ENCODE measurements at regions not wholly inside any gene's neighbourhood (a gene's known extent, or its start where the extent isn't known, plus 50 kb on each side); places are given as distances from the start of the nearest gene placed in this dataset.
"Not testable (repeated sequence)": the region's sequence is repeated elsewhere in the genome, so short reads cannot be mapped to it uniquely, and the experiment has no call there.

DNA sequence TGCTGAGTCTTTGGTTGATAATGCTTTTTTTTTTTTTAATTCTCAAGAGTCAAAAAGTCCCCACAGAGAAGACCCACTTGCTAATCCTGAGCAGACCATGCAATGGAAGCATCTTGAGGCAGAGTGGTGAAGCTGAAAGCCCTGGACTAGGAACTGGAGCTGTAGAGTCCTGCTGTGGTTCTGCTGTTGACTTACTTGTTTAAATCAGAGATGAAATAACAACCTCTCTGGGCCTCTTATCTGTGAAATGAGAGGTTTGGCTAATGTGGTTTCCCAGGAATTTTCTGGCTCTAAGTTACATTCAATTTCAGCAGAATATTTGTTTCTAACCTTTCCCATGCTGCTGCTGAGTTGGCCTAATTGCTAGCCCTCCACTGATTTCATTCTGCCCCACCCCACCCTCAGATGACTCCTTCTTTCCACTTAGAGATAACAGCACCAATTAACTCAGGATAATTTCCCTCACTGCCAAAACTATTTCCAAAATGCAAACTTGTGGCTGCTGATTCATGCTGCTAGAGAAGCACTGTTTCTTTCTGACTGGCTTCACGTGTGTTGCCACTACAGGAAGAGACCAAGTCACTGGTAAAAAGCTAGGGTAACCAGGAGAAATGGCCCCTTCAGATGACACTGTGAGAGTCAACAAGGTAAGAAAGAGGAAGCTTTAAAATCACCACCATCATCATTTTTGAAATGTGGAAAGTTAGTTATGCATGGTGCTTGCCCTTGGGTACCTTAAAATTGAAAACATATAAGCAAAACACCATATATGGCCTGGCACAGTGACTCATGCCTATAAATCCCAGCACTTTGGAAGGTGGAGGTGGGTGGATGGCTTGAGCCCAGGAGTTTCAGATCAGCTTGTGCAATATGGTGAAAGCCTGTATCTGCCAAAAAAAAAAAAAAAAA lies 326.4 kb downstream of the DCHS2 start:
- no peak for DNase-seq
- WGBS, 3 donors: 0 to 4% (median 0%) methylated on average over 1 of the region's 1 CpG
- Histone ChIP-seq H3K4me1 (ENCODE audit: insufficient read depth) (no peaks in the 10 kb centered on the region), H3K4me3 (no peak overlapping the region), H3K36me3 (no peaks in the 10 kb centered on the region), H3K9me3 (no peaks in the 10 kb centered on the region), H3K27me3 (no peaks in the 10 kb centered on the region), H3K27ac (no peak overlapping the region)
- intact Hi-C loops (cut with DNase I): no loop called here
- TF ChIP-seq EP300 (IDR thresholded peaks at IDR 0.05) (no peak), POLR2A (IDR thresholded peaks at IDR 0.05) (no peak)
- TF ChIP-seq, protein P1, sequence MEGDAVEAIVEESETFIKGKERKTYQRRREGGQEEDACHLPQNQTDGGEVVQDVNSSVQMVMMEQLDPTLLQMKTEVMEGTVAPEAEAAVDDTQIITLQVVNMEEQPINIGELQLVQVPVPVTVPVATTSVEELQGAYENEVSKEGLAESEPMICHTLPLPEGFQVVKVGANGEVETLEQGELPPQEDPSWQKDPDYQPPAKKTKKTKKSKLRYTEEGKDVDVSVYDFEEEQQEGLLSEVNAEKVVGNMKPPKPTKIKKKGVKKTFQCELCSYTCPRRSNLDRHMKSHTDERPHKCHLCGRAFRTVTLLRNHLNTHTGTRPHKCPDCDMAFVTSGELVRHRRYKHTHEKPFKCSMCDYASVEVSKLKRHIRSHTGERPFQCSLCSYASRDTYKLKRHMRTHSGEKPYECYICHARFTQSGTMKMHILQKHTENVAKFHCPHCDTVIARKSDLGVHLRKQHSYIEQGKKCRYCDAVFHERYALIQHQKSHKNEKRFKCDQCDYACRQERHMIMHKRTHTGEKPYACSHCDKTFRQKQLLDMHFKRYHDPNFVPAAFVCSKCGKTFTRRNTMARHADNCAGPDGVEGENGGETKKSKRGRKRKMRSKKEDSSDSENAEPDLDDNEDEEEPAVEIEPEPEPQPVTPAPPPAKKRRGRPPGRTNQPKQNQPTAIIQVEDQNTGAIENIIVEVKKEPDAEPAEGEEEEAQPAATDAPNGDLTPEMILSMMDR (IDR thresholded peaks at IDR 0.05): no peak

DNA sequence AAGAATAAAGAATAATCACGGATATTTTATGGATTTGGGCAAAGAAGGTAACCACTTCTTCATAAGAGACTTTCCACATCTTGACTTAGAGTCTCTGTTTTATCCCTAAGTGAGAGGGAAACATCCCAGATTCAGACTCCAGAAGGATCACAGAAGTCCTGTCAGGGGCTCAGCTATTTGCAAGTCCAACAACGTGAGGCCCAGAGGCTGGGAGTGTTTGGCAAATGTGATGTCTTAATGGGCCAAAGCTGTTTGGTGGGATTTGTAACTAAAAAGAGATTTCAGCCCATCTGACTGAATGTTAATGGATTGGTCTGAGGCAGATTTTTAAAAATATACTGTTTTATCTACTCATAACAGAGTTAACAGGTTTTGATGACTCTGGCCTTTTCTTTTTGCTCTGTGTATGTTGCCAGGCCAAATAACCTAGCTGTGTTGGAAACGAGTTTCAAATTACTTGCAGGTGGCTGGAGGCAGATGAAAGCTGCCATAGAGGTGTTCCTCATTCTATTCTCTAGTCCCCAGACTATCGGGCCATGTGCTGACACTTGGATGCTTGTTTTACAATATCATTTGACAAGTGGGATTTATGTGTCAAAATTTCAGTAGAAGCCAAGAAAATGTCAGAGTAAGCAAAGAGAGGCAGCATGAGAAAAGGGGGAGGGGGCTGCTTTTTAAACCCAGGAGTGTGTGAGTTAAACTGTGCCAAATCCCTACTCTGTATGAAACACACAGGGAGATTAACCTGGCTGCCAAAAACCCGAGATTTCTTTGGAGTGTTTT lies 330.9 kb downstream of the DCHS2 start:
- WGBS, 3 donors: 11 to 16% (median 15%) methylated on average over 5 of the region's 5 CpGs
- intact Hi-C loops (cut with DNase I): no loop called here
- TF ChIP-seq EP300 (IDR thresholded peaks at IDR 0.05) (no peak), POLR2A (IDR thresholded peaks at IDR 0.05) (no peak)
- TF ChIP-seq, protein P1 (IDR thresholded peaks at IDR 0.05): no peak
- DNase-seq: no peak
- no peaks in the 10 kb centered on the region for H3K4me1 ChIP-seq (ENCODE audit: insufficient read depth)
- H3K9me3 ChIP-seq: no peaks in the 10 kb centered on the region
- no peaks in the 10 kb centered on the region for H3K36me3 ChIP-seq
- no peak overlapping the region for H3K27ac ChIP-seq
- no peak overlapping the region for H3K4me3 ChIP-seq
- H3K27me3 ChIP-seq: no peaks in the 10 kb centered on the region

DNA sequence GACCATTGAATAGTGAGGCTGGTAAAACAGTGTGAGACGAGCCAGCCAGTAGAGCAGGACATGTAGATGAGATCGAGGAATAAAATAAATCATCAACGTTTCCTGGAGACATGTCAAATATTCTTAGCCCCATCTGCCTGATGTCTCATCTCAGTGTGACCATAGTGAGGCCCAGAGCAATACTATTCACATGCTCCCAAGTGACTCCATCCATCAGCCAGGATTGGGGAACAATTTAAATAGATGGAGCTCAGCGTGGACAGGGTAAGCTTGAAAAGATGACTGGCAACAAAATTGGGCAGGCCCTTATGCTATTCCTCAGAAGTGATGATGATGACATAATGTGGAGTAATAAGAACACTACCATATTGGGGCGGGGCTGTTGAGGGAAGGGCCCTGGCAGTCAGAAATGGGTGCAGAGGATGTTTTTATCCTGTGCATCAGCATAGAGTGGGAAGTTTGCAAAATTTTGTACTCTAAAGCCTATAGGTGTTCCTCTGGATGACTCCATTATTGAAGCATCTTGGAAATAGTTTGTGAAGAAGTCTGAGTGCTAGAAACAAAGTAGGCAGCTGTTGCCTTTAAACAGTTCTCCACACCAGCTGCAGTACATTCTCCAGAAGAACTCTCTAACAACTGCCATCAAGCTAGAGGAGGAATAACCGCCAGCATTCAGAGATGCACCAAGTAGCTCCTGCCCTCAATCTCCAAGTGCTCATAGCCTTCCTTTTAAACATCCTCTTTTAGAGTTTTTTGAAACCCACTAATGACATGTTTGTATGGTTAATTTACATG lies 333.0 kb downstream of the DCHS2 start:
- H3K4me3 ChIP-seq: no peak overlapping the region
- TF ChIP-seq EP300 (IDR thresholded peaks at IDR 0.05): no peak
- TF ChIP-seq, protein P1 (IDR thresholded peaks at IDR 0.05): no peak
- no peak for TF ChIP-seq POLR2A (IDR thresholded peaks at IDR 0.05)
- no peak overlapping the region for H3K27ac ChIP-seq
- H3K36me3 ChIP-seq: no peaks in the 10 kb centered on the region
- no peaks in the 10 kb centered on the region for H3K9me3 ChIP-seq
- H3K4me1 ChIP-seq (ENCODE audit: insufficient read depth): no peaks in the 10 kb centered on the region
- DNase-seq: no peak
- intact Hi-C loops (cut with DNase I): no loop called here
- WGBS, 3 donors: 69 to 73% (median 72%) methylated on average over 6 of the region's 6 CpGs
- H3K27me3 ChIP-seq: no peaks in the 10 kb centered on the region

DNA sequence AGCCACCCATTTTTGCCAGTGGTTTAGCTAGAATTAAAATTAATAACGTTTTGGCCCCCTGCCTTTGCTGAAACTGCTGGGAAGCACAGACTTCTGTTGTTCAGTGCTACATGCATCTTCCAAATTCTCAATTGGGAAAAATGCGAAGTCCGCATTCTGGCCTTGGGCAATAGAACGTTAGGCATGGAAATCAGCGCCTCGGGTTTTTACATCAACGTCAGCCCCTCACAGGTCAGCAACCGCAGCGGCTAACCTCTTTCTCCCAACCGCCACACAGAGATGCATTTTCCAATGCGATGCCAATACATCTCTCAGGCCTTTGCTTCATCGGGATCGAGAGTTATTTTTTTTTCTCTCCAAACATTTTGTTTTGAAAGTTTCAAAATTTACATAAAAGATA lies 339.1 kb downstream of the DCHS2 start:
- Histone ChIP-seq H3K36me3 (no peaks in the 10 kb centered on the region), H3K27ac (no peak overlapping the region), H3K4me3 (no peak overlapping the region), H3K9me3 (no peaks in the 10 kb centered on the region), H3K4me1 (ENCODE audit: insufficient read depth) (no peaks in the 10 kb centered on the region), H3K27me3 (no peaks in the 10 kb centered on the region)
- intact Hi-C loops (cut with DNase I): no loop called here
- WGBS, 3 donors: 88 to 93% (median 90%) methylated on average over 13 of the region's 13 CpGs
- TF ChIP-seq EP300 (IDR thresholded peaks at IDR 0.05) (no peak), POLR2A (IDR thresholded peaks at IDR 0.05) (no peak)
- TF ChIP-seq, protein P1 (IDR thresholded peaks at IDR 0.05): no peak
- no peak for DNase-seq

DNA sequence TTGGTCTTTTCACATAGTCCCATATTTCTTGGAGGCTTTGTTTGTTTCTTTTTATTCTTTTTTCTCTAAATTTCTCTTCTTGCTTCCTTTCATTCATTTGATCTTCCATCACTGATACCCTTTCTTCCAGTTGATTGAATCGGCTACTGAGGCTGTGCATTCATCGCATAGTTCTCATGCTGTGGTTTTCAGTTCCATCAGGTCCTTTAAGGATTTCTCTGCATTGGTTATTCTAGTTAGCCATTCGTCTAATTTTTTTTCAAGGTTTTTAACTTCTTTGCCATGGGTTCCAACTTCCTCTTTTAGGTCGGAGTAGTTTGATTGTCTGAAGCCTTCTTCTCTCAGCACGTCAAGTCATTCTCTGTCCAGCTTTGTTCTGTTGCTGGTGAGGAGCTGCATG lies 342.4 kb downstream of the DCHS2 start:
- H3K4me3 ChIP-seq; H3K9me3 ChIP-seq; H3K27me3 ChIP-seq; DNase-seq; H3K27ac ChIP-seq; intact Hi-C loops (cut with DNase I); H3K4me1 ChIP-seq (ENCODE audit: insufficient read depth); H3K36me3 ChIP-seq: not testable (repeated sequence)
- 86 to 92% (median 87%) methylated on average over 5 of the region's 5 CpGs for WGBS, 3 donors

All from ovary (tissue), 7 donors.